Stimulated activated naive CD8-positive, alpha-beta T cell treated with anti-CD3 and anti-CD28 coated beads, Interleukin-15, amount 100 ng/mL, for 72 hours (primary cell): ENCODE measurements at regions not wholly inside any gene's neighbourhood (a gene's known extent, or its start where the extent isn't known, plus 50 kb on each side); places are given as distances from the start of the nearest gene placed in this dataset.

ENCODE experiments used
- ATAC-seq: fragments of 150-1000 bp; cut with Tn5 transposase; 2 replicates; pipeline ENCODE4 v1.10.0; 2021; ENCODE audit warnings: mild to moderate bottlenecking, moderate library complexity
- DNase-seq, 2 donors: peaks; one replicate each; pipeline ENCODE4 v3.0.0; 2021 to 2022
- H3K27ac Mint-ChIP-seq, 2 donors: one replicate each; pipeline ENCODE4 v1.8.0; 2022; ENCODE audit warnings: mild to moderate bottlenecking in 2 of 2, mixed read lengths in 2 of 2, moderate library complexity in 2 of 2
- H3K27me3 Mint-ChIP-seq: one replicate; pipeline ENCODE4 v1.8.0; 2022; ENCODE audit warnings: mixed read lengths
- H3K4me1 Mint-ChIP-seq: one replicate; pipeline ENCODE4 v1.8.0; 2022; ENCODE audit warnings: mild to moderate bottlenecking, mixed read lengths
- H3K4me3 Mint-ChIP-seq, 2 donors: one replicate each; pipeline ENCODE4 v1.8.0; 2022; ENCODE audit warnings: mild to moderate bottlenecking in 2 of 2, mixed read lengths in 2 of 2, moderate library complexity in 1 of 2
- H3K9me3 Mint-ChIP-seq, 2 donors: one replicate each; pipeline ENCODE4 v1.8.0; 2022; ENCODE audit warnings: mixed read lengths in 2 of 2

GRCh38 chr14:98651037-98651436 is 621.0 kb downstream of the BCL11B start:
- no peaks in the 10 kb centered on the region for H3K27me3 Mint-ChIP-seq
- H3K4me1 Mint-ChIP-seq, result no peaks in the 10 kb centered on the region
- H3K4me3 Mint-ChIP-seq, result no peak overlapping the region
- H3K9me3 Mint-ChIP-seq, result peaks cover 11 to 21% of the 10 kb centered on the region in 2 donors
- no peak overlapping the region for H3K27ac Mint-ChIP-seq
- ATAC-seq (no peak), DNase-seq (no peak)

- no peak overlapping the region for H3K4me3 Mint-ChIP-seq
- ATAC-seq, result no peak
Measured at GRCh38 chr14:98665007-98665406, 607.0 kb downstream of the BCL11B start.

GRCh38 chr14:98666545-98666944 is 605.5 kb downstream of the BCL11B start:
- Mint-ChIP-seq H3K9me3 (no peaks in the 10 kb centered on the region), H3K4me3 (no peak overlapping the region), H3K27ac (no peak overlapping the region), H3K4me1 (peaks cover 9% of the 10 kb centered on the region), H3K27me3 (no peaks in the 10 kb centered on the region)
- DNase-seq (no peak), ATAC-seq (no peak)

More at GRCh38 chr14:98665007-98665406, 607.0 kb downstream of the BCL11B start:
- Mint-ChIP-seq H3K27ac (no peak overlapping the region), H3K27me3 (no peaks in the 10 kb centered on the region), H3K4me1 (peaks cover 9% of the 10 kb centered on the region), H3K9me3 (no peaks in the 10 kb centered on the region)
- DNase-seq, result no peak

- H3K4me3 Mint-ChIP-seq, result no peak overlapping the region
- no peak overlapping the region for H3K27ac Mint-ChIP-seq
- H3K27me3 Mint-ChIP-seq, result no peaks in the 10 kb centered on the region
- no peaks in the 10 kb centered on the region for H3K4me1 Mint-ChIP-seq
- peaks cover 0 to 6% of the 10 kb centered on the region in 2 donors for H3K9me3 Mint-ChIP-seq
- no peak for DNase-seq
- no peak for ATAC-seq
Measured at GRCh38 chr14:98682033-98682432, 590.0 kb downstream of the BCL11B start.

- Mint-ChIP-seq H3K9me3 (peaks cover 0 to 6% of the 10 kb centered on the region in 2 donors), H3K27ac (no peak overlapping the region), H3K27me3 (no peaks in the 10 kb centered on the region), H3K4me3 (no peak overlapping the region), H3K4me1 (no peaks in the 10 kb centered on the region)
- ATAC-seq (no peak), DNase-seq (no peak)
Measured at GRCh38 chr14:98682726-98683125, 589.3 kb downstream of the BCL11B start.

GRCh38 chr14:98684468-98684867 is 587.5 kb downstream of the BCL11B start:
- ATAC-seq, result no peak
- H3K9me3 Mint-ChIP-seq, result no peaks in the 10 kb centered on the region
- no peak overlapping the region for H3K27ac Mint-ChIP-seq
- DNase-seq, result no peak
- H3K4me1 Mint-ChIP-seq, result no peaks in the 10 kb centered on the region
- no peak overlapping the region for H3K4me3 Mint-ChIP-seq
- no peaks in the 10 kb centered on the region for H3K27me3 Mint-ChIP-seq

- H3K27me3 Mint-ChIP-seq, result no peaks in the 10 kb centered on the region
- no peak overlapping the region for H3K27ac Mint-ChIP-seq
- no peak overlapping the region for H3K4me3 Mint-ChIP-seq
- DNase-seq, result no peak
- no peaks in the 10 kb centered on the region for H3K4me1 Mint-ChIP-seq
- ATAC-seq, result no peak
- no peaks in the 10 kb centered on the region for H3K9me3 Mint-ChIP-seq
Measured at GRCh38 chr14:98685725-98686124, 586.3 kb downstream of the BCL11B start.

- H3K4me1 Mint-ChIP-seq, result no peaks in the 10 kb centered on the region
- no peak overlapping the region for H3K27ac Mint-ChIP-seq
- no peaks in the 10 kb centered on the region for H3K9me3 Mint-ChIP-seq
- ATAC-seq (no peak), DNase-seq (no peak)
- no peaks in the 10 kb centered on the region for H3K27me3 Mint-ChIP-seq
- no peak overlapping the region for H3K4me3 Mint-ChIP-seq
Measured at GRCh38 chr14:98688446-98688845, 583.6 kb downstream of the BCL11B start.

GRCh38 chr14:98689951-98690350 is 582.0 kb downstream of the BCL11B start:
- ATAC-seq (no peak), DNase-seq (no peak)
- no peaks in the 10 kb centered on the region for H3K4me1 Mint-ChIP-seq
- H3K4me3 Mint-ChIP-seq, result no peak overlapping the region
- H3K9me3 Mint-ChIP-seq, result no peaks in the 10 kb centered on the region
- no peaks in the 10 kb centered on the region for H3K27me3 Mint-ChIP-seq
- no peak overlapping the region for H3K27ac Mint-ChIP-seq

- peak; percentile 97 for ATAC-seq
- peak in 1 of 2 donors; percentile 52 for DNase-seq
- Mint-ChIP-seq H3K27ac (no peak overlapping the region), H3K4me1 (no peaks in the 10 kb centered on the region), H3K9me3 (peaks cover 14 to 18% of the 10 kb centered on the region in 2 donors), H3K27me3 (no peaks in the 10 kb centered on the region), H3K4me3 (no peak overlapping the region)
Measured at GRCh38 chr14:98692832-98693231, 579.2 kb downstream of the BCL11B start.

GRCh38 chr14:98694541-98694940 is 577.5 kb downstream of the BCL11B start:
- no peak overlapping the region for H3K4me3 Mint-ChIP-seq
- H3K9me3 Mint-ChIP-seq, result peaks cover 14 to 18% of the 10 kb centered on the region in 2 donors
- no peaks in the 10 kb centered on the region for H3K27me3 Mint-ChIP-seq
- ATAC-seq (no peak), DNase-seq (no peak)
- no peak overlapping the region for H3K27ac Mint-ChIP-seq
- no peaks in the 10 kb centered on the region for H3K4me1 Mint-ChIP-seq

GRCh38 chr14:98695809-98696208 is 576.2 kb downstream of the BCL11B start:
- Mint-ChIP-seq H3K4me3 (no peak overlapping the region), H3K27ac (no peak overlapping the region), H3K4me1 (no peaks in the 10 kb centered on the region), H3K9me3 (peaks cover 14 to 18% of the 10 kb centered on the region in 2 donors), H3K27me3 (no peaks in the 10 kb centered on the region)
- no peak for ATAC-seq
- no peak for DNase-seq

- Mint-ChIP-seq H3K27ac (no peak overlapping the region), H3K4me3 (no peak overlapping the region), H3K4me1 (peaks cover 12% of the 10 kb centered on the region), H3K9me3 (peaks cover 14 to 18% of the 10 kb centered on the region in 2 donors), H3K27me3 (no peaks in the 10 kb centered on the region)
- no peak for ATAC-seq
- DNase-seq, result no peak
Measured at GRCh38 chr14:98698341-98698740, 573.7 kb downstream of the BCL11B start.

- Mint-ChIP-seq H3K27ac (no peak overlapping the region), H3K4me3 (no peak overlapping the region), H3K4me1 (peaks cover 30% of the 10 kb centered on the region), H3K27me3 (no peaks in the 10 kb centered on the region), H3K9me3 (peaks cover 12 to 14% of the 10 kb centered on the region in 2 donors)
- DNase-seq, result no peak
- ATAC-seq, result no peak
Measured at GRCh38 chr14:98700748-98701147, 571.2 kb downstream of the BCL11B start.

- H3K27ac Mint-ChIP-seq, result no peak overlapping the region
- no peak overlapping the region for H3K4me3 Mint-ChIP-seq
- no peaks in the 10 kb centered on the region for H3K27me3 Mint-ChIP-seq
- ATAC-seq, result no peak
- peaks cover 9 to 10% of the 10 kb centered on the region in 2 donors for H3K9me3 Mint-ChIP-seq
- DNase-seq, result no peak
- H3K4me1 Mint-ChIP-seq, result peaks cover 30% of the 10 kb centered on the region
Measured at GRCh38 chr14:98701377-98701776, 570.6 kb downstream of the BCL11B start.

- no peaks in the 10 kb centered on the region for H3K9me3 Mint-ChIP-seq
- ATAC-seq, result peak; percentile 85
- H3K27me3 Mint-ChIP-seq, result no peaks in the 10 kb centered on the region
- H3K4me3 Mint-ChIP-seq, result peak overlapping the region; percentile 10 to 58
- DNase-seq, result peak; percentile 1 to 40
- H3K4me1 Mint-ChIP-seq, result peaks cover 37% of the 10 kb centered on the region
- peak overlapping the region in 1 of 2 donors; percentile 64 for H3K27ac Mint-ChIP-seq
Measured at GRCh38 chr14:98704441-98704840, 567.6 kb downstream of the BCL11B start.

- no peaks in the 10 kb centered on the region for H3K27me3 Mint-ChIP-seq
- H3K9me3 Mint-ChIP-seq, result no peaks in the 10 kb centered on the region
- DNase-seq (no peak), ATAC-seq (no peak)
- no peak overlapping the region for H3K27ac Mint-ChIP-seq
- H3K4me3 Mint-ChIP-seq, result no peak overlapping the region
- H3K4me1 Mint-ChIP-seq, result peaks cover 44% of the 10 kb centered on the region
Measured at GRCh38 chr14:98705871-98706300, 566.1 kb downstream of the BCL11B start.
